NCI-H748 (cell line): ENCODE measurements at regions not wholly inside any gene's neighbourhood (a gene's known extent, or its start where the extent isn't known, plus 50 kb on each side); places are given as distances from the start of the nearest gene placed in this dataset.
"Not testable (repeated sequence)": the region's sequence is repeated elsewhere in the genome, so short reads cannot be mapped to it uniquely, and the experiment has no call there.

Experiments used
- DNase-seq: peaks from one replicate; lab custom pipeline; 2025; ENCODE audit not compliant: unreplicated experiment; lab: John Stamatoyannopoulos, UW

- DNase-seq, result no peak
Observed at GRCh38 chr18:59971871-59972428, 72.2 kb downstream of the PMAIP1 start.

- not testable (repeated sequence) for DNase-seq
Observed at GRCh38 chr18:59971144-59971543, 71.3 kb downstream of the PMAIP1 start.

GRCh38 chr18:59969477-59970028 lies 69.8 kb downstream of the PMAIP1 start:
- not testable (repeated sequence) for DNase-seq

- no peak for DNase-seq
Observed at GRCh38 chr18:59968583-59968982, 68.8 kb downstream of the PMAIP1 start.

- DNase-seq, result no peak
Observed at GRCh38 chr18:59967878-59968277, 68.1 kb downstream of the PMAIP1 start.

- no peak for DNase-seq
Observed at GRCh38 chr18:59966913-59967312, 67.1 kb downstream of the PMAIP1 start.

- no peak for DNase-seq
Observed at GRCh38 chr18:59963229-59963628, 63.4 kb downstream of the PMAIP1 start.

- peak; percentile 88 for DNase-seq
Observed at GRCh38 chr18:59961070-59961469, 61.3 kb downstream of the PMAIP1 start.

- DNase-seq, result no peak
Observed at GRCh38 chr18:59960272-59960671, 60.5 kb downstream of the PMAIP1 start.

- no peak for DNase-seq
Observed at GRCh38 chr18:59959606-59960005, 59.8 kb downstream of the PMAIP1 start.

GRCh38 chr18:59959073-59959472 lies 59.3 kb downstream of the PMAIP1 start:
- DNase-seq, result no peak

GRCh38 chr18:59957957-59958356 lies 58.2 kb downstream of the PMAIP1 start:
- peak; percentile 99 for DNase-seq

GRCh38 chr18:59954755-59955156 lies 55.0 kb downstream of the PMAIP1 start:
- DNase-seq, result no peak

GRCh38 chr18:59954241-59954640 lies 54.4 kb downstream of the PMAIP1 start:
- DNase-seq, result no peak
